ENCODE measurements at regions not wholly inside any gene's neighbourhood (a gene's known extent, or its start where the extent isn't known, plus 50 kb on each side); places are given as distances from the start of the nearest gene placed in this dataset.

GRCh38 chr9:22208846-22209585, 199.9 kb upstream of the CDKN2B start:
- Histone ChIP-seq H2AFZ (ENCODE audit: low read length) (no peak overlapping the region), H2BK12ac (ENCODE audit: insufficient read length, low read depth, low read length) (no peak overlapping the region), H2BK15ac (ENCODE audit: low read depth, low read length) (no peak overlapping the region), H2BK5ac (ENCODE audit: insufficient read length, low read length) (no peak overlapping the region), H3K4me2 (ENCODE audit: insufficient read depth, insufficient read length, low read length) (no peak overlapping the region), H4K91ac (ENCODE audit: insufficient read length, low read depth, low read length) (no peak overlapping the region), H3K9me3 (ENCODE audit: control insufficient read depth, low read depth, low read length) (no peaks in the 10 kb centered on the region), H4K8ac (replicated peaks; ENCODE audit: insufficient read length, low read depth, low read length) (no peak overlapping the region), H4K5ac (ENCODE audit: insufficient read length, low read depth, low read length) (no peak overlapping the region), H3K9ac (ENCODE audit: extremely low read depth, insufficient read length, low read length) (no peak overlapping the region), H3K4me1 (ENCODE audit: insufficient read depth, low read length) (no peaks in the 10 kb centered on the region), H3K23ac (ENCODE audit: insufficient read length, low read depth, low read length) (no peak overlapping the region), H3K23me2 (ENCODE audit: insufficient read length, low read depth, low read length, poor library complexity, severe bottlenecking) (no peaks in the 10 kb centered on the region), H2BK120ac (ENCODE audit: low read depth, low read length, poor library complexity, severe bottlenecking) (no peak overlapping the region), H3K79me2 (ENCODE audit: insufficient read depth, low read length) (no peaks in the 10 kb centered on the region), H3K56ac (ENCODE audit: insufficient read length, low read depth, low read length) (no peak overlapping the region), H3K4ac (ENCODE audit: low read depth, low read length) (no peak overlapping the region), H3K14ac (ENCODE audit: insufficient read depth, low read length) (no peak overlapping the region), H3K79me1 (ENCODE audit: insufficient read depth, low read depth, low read length, poor library complexity, severe bottlenecking) (no peaks in the 10 kb centered on the region), H3T11ph (ENCODE audit: low read length) (peak overlapping the region; percentile 36), H3K27me3 (ENCODE audit: insufficient read depth, low read length) (no peaks in the 10 kb centered on the region), H3K18ac (ENCODE audit: insufficient read length, low read depth, low read length) (no peak overlapping the region), H3K27ac (ENCODE audit: insufficient read length, low read depth, low read length) (no peak overlapping the region), H2BK20ac (ENCODE audit: low read depth, low read length, poor library complexity, severe bottlenecking) (no peak overlapping the region), H2AK5ac (ENCODE audit: insufficient read length, low read length) (no peak overlapping the region), H4K20me1 (ENCODE audit: control insufficient read depth, insufficient read depth, insufficient read length) (no peaks in the 10 kb centered on the region)
- no peak overlapping the region for H3K4me3 Mint-ChIP-seq
- H3K4me1 Mint-ChIP-seq, result no peaks in the 10 kb centered on the region
- H3K27me3 Mint-ChIP-seq (ENCODE audit: low read depth), result no peaks in the 10 kb centered on the region
- no peaks in the 10 kb centered on the region for H3K36me3 Mint-ChIP-seq (ENCODE audit: insufficient read depth in 1 of 3, low read depth in 3 of 3)
- no peak for DNase-seq
- no peak for TF ChIP-seq CTCF (conservative IDR thresholded peaks at IDR 0.05)
- WGBS (ENCODE audit: extremely low coverage, insufficient read length, low lambda C conversion rate), result no CpG with 5 or more reads among the region's 1 CpG
- H3K9me3 Mint-ChIP-seq, result no peaks in the 10 kb centered on the region
- H3K27ac Mint-ChIP-seq, result no peak overlapping the region

Measured in H9 (cell line).